ENCODE measurements at regions not wholly inside any gene's neighbourhood (a gene's known extent, or its start where the extent isn't known, plus 50 kb on each side); places are given as distances from the start of the nearest gene placed in this dataset.

- Histone ChIP-seq H3K9me3 (no peaks in the 10 kb centered on the region), H3K79me2 (ENCODE audit: insufficient read depth) (no peaks in the 10 kb centered on the region), H3K4me1 (ENCODE audit: control insufficient read depth in 1 of 2, insufficient read depth in 2 of 2, low read depth in 1 of 2, low read length in 1 of 2) (peaks cover 0 to 16% of the 10 kb centered on the region in 2 experiments; a peak in 1 of 4 replicates), H3K27ac (ENCODE audit: low read depth in 2 of 2, low read length in 1 of 2) (no peak overlapping the region), H2AFZ (ENCODE audit: low read depth) (0 out of 2 replicates have a peak overlapping the region, but pooled peaks have one; percentile 1), H3K4me2 (no peak overlapping the region), H3K9me2 (no peaks in the 10 kb centered on the region), H3K9ac (no peak overlapping the region), H3K4me3 (ENCODE audit: low read depth in 2 of 2, low read length in 1 of 2) (no peak overlapping the region), H3K36me3 (replicated peaks in 1 of 2; ENCODE audit: control insufficient read depth in 1 of 2, insufficient read depth in 2 of 2, low read length in 1 of 2) (peaks cover 0 to 5% of the 10 kb centered on the region in 2 experiments), H3F3A (replicated peaks; ENCODE audit: insufficient read depth) (peaks cover 5% of the 10 kb centered on the region), H3K27me3 (ENCODE audit: insufficient read depth) (no peaks in the 10 kb centered on the region), H4K20me1 (ENCODE audit: insufficient read depth) (no peaks in the 10 kb centered on the region)
- ChIA-PET CTCF (no interaction called here), POLR2A (no interaction called here)
- DNase-seq, result no peak
- no peak for TF ChIP-seq GATA2 (CRISPR knock-in tag; IDR thresholded peaks at IDR 0.05)
- no peak for TF ChIP-seq IRF3 (IDR thresholded peaks at IDR 0.05; ENCODE audit: low read depth, low read length)
- TF ChIP-seq JUND (IDR thresholded peaks at IDR 0.05), result no peak
- TF ChIP-seq ZBTB33 (IDR thresholded peaks at IDR 0.05; ENCODE audit: borderline replicate concordance, low read depth), result no peak
- no peak for TF ChIP-seq YY1 (IDR thresholded peaks at IDR 0.05; ENCODE audit: low read depth)
- TF ChIP-seq GABPA (IDR thresholded peaks at IDR 0.05; ENCODE audit: low read depth), result no peak
- no peak for TF ChIP-seq EZH2phosphoT487 (IDR thresholded peaks at IDR 0.05; ENCODE audit: borderline replicate concordance, low read depth)
- TF ChIP-seq FOXM1 (IDR thresholded peaks at IDR 0.05; ENCODE audit: low read depth), result no peak
- TF ChIP-seq RFX5 (IDR thresholded peaks at IDR 0.05; ENCODE audit: low read length), result no peak
- TF ChIP-seq PBX3 (IDR thresholded peaks at IDR 0.05), result no peak
- no peak for TF ChIP-seq SIN3A (IDR thresholded peaks at IDR 0.05; ENCODE audit: borderline replicate concordance, low read depth, low read length)
- no peak for TF ChIP-seq CTCF (IDR thresholded peaks at IDR 0.05)
- TF ChIP-seq TAF1 (IDR thresholded peaks at IDR 0.05; ENCODE audit: borderline replicate concordance, low read depth, low read length), result no peak
- TF ChIP-seq NFIC (IDR thresholded peaks at IDR 0.05; ENCODE audit: borderline replicate concordance), result no peak
- WGBS (ENCODE audit: low lambda C conversion rate), result 78% methylated on average over 2 of the region's 2 CpGs
Observed at GRCh38 chr3:106842151-106842550, 535.1 kb upstream of the CCDC54 start.

Measured in SK-N-SH (cell line).